Caco-2 (cell line): ENCODE measurements at regions not wholly inside any gene's neighbourhood (a gene's known extent, or its start where the extent isn't known, plus 50 kb on each side); places are given as distances from the start of the nearest gene placed in this dataset.

Source experiments
- BruUV-seq: library from RNA; stranded (reverse); fragments of 400-500 nt; replicated peaks from 2 replicates; lab custom pipeline; 2021; lab: Mats Ljungman, UMichigan
- CTCF ChIA-PET: fragments of 300-600 bp; sonication (Branson Sonifier 250); formaldehyde crosslinking; loops from one replicate; lab custom pipeline; 2022; ENCODE audit warnings: antibody characterized with exemption; lab: Charles Lee
- POLR2A ChIA-PET: fragments of 300-600 bp; sonication (Branson Sonifier 250); formaldehyde crosslinking; loops from one replicate; lab custom pipeline; 2022; ENCODE audit warnings: antibody characterized with exemption; lab: Charles Lee
- DNase-seq, 2 experiments: peaks; one replicate each; pipeline versions ENCODE4 v3.0.0 to v3.0.0-alpha.2; 2020 to 2022
- H3K27me3 ChIP-seq: replicated peaks from 2 replicates; pipeline ENCODE4 v1.6.0; 2011; ENCODE audit warnings: low read length; ENCODE audit not compliant: control insufficient read depth, insufficient read depth
- H3K36me3 ChIP-seq: 2 replicates; pipeline ENCODE4 v1.5.1; 2011; ENCODE audit warnings: low read length; ENCODE audit not compliant: control insufficient read depth, insufficient read depth
- H3K4me1 ChIP-seq: fragments of 250-450 bp; sonication (Bioruptor Pico); 2 replicates; pipeline ENCODE4 v1.5.1; 2020; ENCODE audit warnings: mild to moderate bottlenecking
- H3K4me3 ChIP-seq: 2 replicates; pipeline ENCODE4 v1.5.1; 2011; ENCODE audit warnings: low read depth, mild to moderate bottlenecking, control low read depth, low read length
- H3K9me3 ChIP-seq: fragments of 250-450 bp; sonication (Bioruptor Pico); 2 replicates; pipeline ENCODE4 v1.5.1; 2020; ENCODE audit warnings: mild to moderate bottlenecking, moderate library complexity
- H3K27ac Mint-ChIP-seq: one replicate; pipeline ENCODE4 v1.8.0; 2022; ENCODE audit warnings: mixed read lengths; ENCODE audit not compliant: unreplicated experiment
- H3K27me3 Mint-ChIP-seq: one replicate; pipeline ENCODE4 v1.8.0; 2022; ENCODE audit warnings: mixed read lengths; ENCODE audit not compliant: insufficient read depth, unreplicated experiment
- H3K36me3 Mint-ChIP-seq: one replicate; pipeline ENCODE4 v1.8.0; 2022; ENCODE audit warnings: mild to moderate bottlenecking, mixed read lengths; ENCODE audit not compliant: insufficient read depth, unreplicated experiment
- H3K4me1 Mint-ChIP-seq: one replicate; pipeline ENCODE4 v1.8.0; 2022; ENCODE audit warnings: low read depth, mixed read lengths; ENCODE audit not compliant: unreplicated experiment
- H3K4me3 Mint-ChIP-seq: one replicate; pipeline ENCODE4 v1.8.0; 2022; ENCODE audit warnings: mild to moderate bottlenecking, moderate library complexity, mixed read lengths; ENCODE audit not compliant: unreplicated experiment
- H3K9me3 Mint-ChIP-seq: one replicate; pipeline ENCODE4 v1.8.0; 2022; ENCODE audit warnings: mixed read lengths; ENCODE audit not compliant: unreplicated experiment
- intact Hi-C: fragments of 100-400 bp; cut with micrococcal nuclease; formaldehyde crosslinking; loops from one replicate; pipeline ENCODE4 v1.10.0; 2022; ENCODE audit not compliant: unreplicated experiment
- TF ChIP-seq, protein P1 (sequence below), 2 experiments: fragments of 200-600 bp in 1 of 2; IDR thresholded peaks; 1 replicate in 1 of 2; 2 replicates in 1 of 2; pipeline versions ENCODE4 v1.5.1 to v1.8.0; 2011 to 2022; ENCODE audit warnings: antibody characterized with exemption in 1 of 2, control low read depth in 1 of 2, inconsistent platforms in 1 of 2, low read depth in 1 of 2, low read length in 1 of 2, mild to moderate bottlenecking in 1 of 2, moderate library complexity in 1 of 2; ENCODE audit not compliant: insufficient read depth in 1 of 2, severe bottlenecking in 1 of 2, unreplicated experiment in 1 of 2

DNA sequence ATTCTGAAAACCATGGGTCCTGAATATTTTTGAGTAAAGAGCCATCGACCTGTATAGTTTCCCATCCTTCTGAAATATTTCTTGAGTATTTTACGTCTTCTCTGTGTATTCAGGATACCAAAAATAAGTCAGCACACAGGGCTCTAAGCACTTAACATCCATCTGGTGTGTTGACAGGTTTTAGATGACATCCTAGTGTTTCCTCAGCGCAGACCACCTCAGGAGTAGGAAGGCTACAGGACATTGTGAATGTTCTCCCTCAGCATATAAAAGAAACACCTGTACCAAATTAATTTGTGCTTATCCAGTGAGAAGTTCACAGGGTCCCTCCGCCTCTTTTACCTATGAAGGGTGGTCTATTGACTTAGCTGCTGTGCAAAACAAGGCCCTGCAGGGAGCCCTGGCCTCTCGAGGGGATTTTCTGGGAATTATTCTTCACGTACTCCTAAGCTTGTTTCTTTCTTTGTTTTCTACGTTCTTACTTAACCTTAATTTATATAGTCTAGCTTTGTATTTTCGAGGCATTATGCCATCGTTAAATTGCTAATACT is 241.8 kb downstream of the FBXO8 start:
- H3K27me3 ChIP-seq = no peaks in the 10 kb centered on the region

DNA sequence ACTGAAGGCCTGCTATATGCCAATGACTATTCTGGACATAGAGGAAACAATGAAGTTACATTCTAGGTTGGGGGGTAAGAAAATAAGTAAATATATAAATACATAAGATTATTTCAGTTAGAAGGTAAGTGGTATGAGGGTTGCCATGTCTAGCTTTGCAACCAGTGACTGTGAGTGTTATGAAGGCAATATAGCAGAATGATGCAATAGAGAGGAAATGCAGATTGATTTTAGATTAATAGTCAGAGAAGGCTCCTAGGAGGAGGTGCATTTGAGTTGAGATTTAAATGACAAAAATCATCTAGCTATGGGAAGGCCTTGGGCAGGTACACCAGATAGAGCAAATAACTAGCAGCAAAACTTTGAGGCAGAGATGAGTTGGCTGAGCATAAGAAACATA is 243.2 kb downstream of the FBXO8 start:
- intact Hi-C loops = no loop called here
- H3K4me1 ChIP-seq = peaks cover 20% of the 10 kb centered on the region
- peaks cover 11% of the 10 kb centered on the region for H3K9me3 ChIP-seq
- H3K4me3 Mint-ChIP-seq = no peak overlapping the region
- no peak overlapping the region for H3K4me3 ChIP-seq
- H3K36me3 Mint-ChIP-seq = peaks cover 6% of the 10 kb centered on the region
- no peaks in the 10 kb centered on the region for H3K27me3 Mint-ChIP-seq
- BruUV-seq = no TSS peak
- peaks cover 11% of the 10 kb centered on the region for H3K9me3 Mint-ChIP-seq
- H3K27me3 ChIP-seq = no peaks in the 10 kb centered on the region
- no peaks in the 10 kb centered on the region for H3K36me3 ChIP-seq
- ChIA-PET CTCF (no interaction called here), POLR2A (no interaction called here)
- no peak for DNase-seq
- TF ChIP-seq, protein P1, sequence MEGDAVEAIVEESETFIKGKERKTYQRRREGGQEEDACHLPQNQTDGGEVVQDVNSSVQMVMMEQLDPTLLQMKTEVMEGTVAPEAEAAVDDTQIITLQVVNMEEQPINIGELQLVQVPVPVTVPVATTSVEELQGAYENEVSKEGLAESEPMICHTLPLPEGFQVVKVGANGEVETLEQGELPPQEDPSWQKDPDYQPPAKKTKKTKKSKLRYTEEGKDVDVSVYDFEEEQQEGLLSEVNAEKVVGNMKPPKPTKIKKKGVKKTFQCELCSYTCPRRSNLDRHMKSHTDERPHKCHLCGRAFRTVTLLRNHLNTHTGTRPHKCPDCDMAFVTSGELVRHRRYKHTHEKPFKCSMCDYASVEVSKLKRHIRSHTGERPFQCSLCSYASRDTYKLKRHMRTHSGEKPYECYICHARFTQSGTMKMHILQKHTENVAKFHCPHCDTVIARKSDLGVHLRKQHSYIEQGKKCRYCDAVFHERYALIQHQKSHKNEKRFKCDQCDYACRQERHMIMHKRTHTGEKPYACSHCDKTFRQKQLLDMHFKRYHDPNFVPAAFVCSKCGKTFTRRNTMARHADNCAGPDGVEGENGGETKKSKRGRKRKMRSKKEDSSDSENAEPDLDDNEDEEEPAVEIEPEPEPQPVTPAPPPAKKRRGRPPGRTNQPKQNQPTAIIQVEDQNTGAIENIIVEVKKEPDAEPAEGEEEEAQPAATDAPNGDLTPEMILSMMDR (IDR thresholded peaks at IDR 0.05; ENCODE audit: insufficient read depth in 1 of 2, low read depth in 1 of 2, low read length in 1 of 2, severe bottlenecking in 1 of 2, unreplicated experiment in 1 of 2) = no peak
- peak overlapping the region; percentile 6 for H3K27ac Mint-ChIP-seq
- H3K4me1 Mint-ChIP-seq = peaks cover 11% of the 10 kb centered on the region

More for the DNA sequence above, 241.8 kb downstream of the FBXO8 start:
- no peak for DNase-seq
- H3K4me1 Mint-ChIP-seq = peaks cover 11% of the 10 kb centered on the region
- H3K4me3 ChIP-seq = no peak overlapping the region
- ChIA-PET POLR2A (no interaction called here), CTCF (no interaction called here)
- H3K9me3 Mint-ChIP-seq = peaks cover 11% of the 10 kb centered on the region
- H3K4me1 ChIP-seq = peaks cover 19% of the 10 kb centered on the region
- H3K27me3 Mint-ChIP-seq = no peaks in the 10 kb centered on the region
- intact Hi-C loops = no loop called here
- TF ChIP-seq, protein P1 (IDR thresholded peaks at IDR 0.05; ENCODE audit: insufficient read depth in 1 of 2, low read depth in 1 of 2, low read length in 1 of 2, severe bottlenecking in 1 of 2, unreplicated experiment in 1 of 2) = no peak
- no peaks in the 10 kb centered on the region for H3K36me3 ChIP-seq
- no peak overlapping the region for H3K27ac Mint-ChIP-seq
- H3K9me3 ChIP-seq = peaks cover 11% of the 10 kb centered on the region
- BruUV-seq = no TSS peak
- no peak overlapping the region for H3K4me3 Mint-ChIP-seq
- peaks cover 6% of the 10 kb centered on the region for H3K36me3 Mint-ChIP-seq

DNA sequence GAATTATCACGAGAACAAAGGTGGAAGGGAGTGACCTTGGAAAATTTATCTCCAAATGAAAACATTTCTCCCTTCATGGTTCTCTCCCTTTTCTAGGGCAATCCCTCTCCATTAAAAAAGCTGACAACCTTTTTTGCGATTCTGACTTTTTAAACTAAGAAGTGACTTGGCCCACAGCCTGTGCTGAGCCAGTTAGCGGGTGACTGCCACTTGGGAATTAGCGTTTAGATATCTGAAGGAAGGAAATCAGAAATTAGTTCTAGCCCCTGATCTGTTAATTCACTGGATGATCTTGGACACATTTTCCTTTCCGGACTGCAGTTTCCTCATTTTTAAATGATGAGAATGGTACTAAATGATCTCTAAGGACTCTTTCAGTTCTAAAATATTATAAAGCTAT is 245.0 kb downstream of the FBXO8 start:
- DNase-seq = no peak
- no peak overlapping the region for H3K4me3 Mint-ChIP-seq
- H3K27ac Mint-ChIP-seq = no peak overlapping the region
- Histone ChIP-seq H3K4me1 (peaks cover 20% of the 10 kb centered on the region), H3K27me3 (no peaks in the 10 kb centered on the region), H3K36me3 (no peaks in the 10 kb centered on the region), H3K4me3 (no peak overlapping the region), H3K9me3 (peaks cover 11% of the 10 kb centered on the region)
- peaks cover 11% of the 10 kb centered on the region for H3K9me3 Mint-ChIP-seq
- ChIA-PET CTCF (no interaction called here), POLR2A (no interaction called here)
- BruUV-seq = no TSS peak
- no peaks in the 10 kb centered on the region for H3K27me3 Mint-ChIP-seq
- intact Hi-C loops = no loop called here
- H3K4me1 Mint-ChIP-seq = peaks cover 11% of the 10 kb centered on the region
- TF ChIP-seq, protein P1 (IDR thresholded peaks at IDR 0.05; ENCODE audit: insufficient read depth in 1 of 2, low read depth in 1 of 2, low read length in 1 of 2, severe bottlenecking in 1 of 2, unreplicated experiment in 1 of 2) = no peak
- peaks cover 6% of the 10 kb centered on the region for H3K36me3 Mint-ChIP-seq
